HFF-Myc (cell line): ENCODE measurements at regions not wholly inside any gene's neighbourhood (a gene's known extent, or its start where the extent isn't known, plus 50 kb on each side); places are given as distances from the start of the nearest gene placed in this dataset.
A peak's percentile ranks its signal among the peaks of the same experiment; 100 is the strongest.

Experiments
- DNase-seq: peaks from one replicate; pipeline ENCODE4 v3.0.0-alpha.2; 2011; ENCODE audit warnings: low read depth; ENCODE audit errors: extremely low read depth
- H3K4me3 ChIP-seq: replicated peaks from 2 replicates; pipeline ENCODE4 v1.5.1; 2011; ENCODE audit warnings: low read depth, mild to moderate bottlenecking, control low read depth, low read length
- CTCF ChIP-seq: IDR thresholded peaks from 2 replicates; pipeline ENCODE4 v1.5.1; 2012; ENCODE audit warnings: mild to moderate bottlenecking, low read depth, low read length, control low read depth; ENCODE audit errors: missing control alignments

GRCh38 chr9:78954286-78954685 is 617.5 kb upstream of the TLE4 start:
- no peak overlapping the region for H3K4me3 ChIP-seq
- TF ChIP-seq CTCF = no peak
- DNase-seq = no peak

GRCh38 chr9:78958892-78959291 is 612.9 kb upstream of the TLE4 start:
- H3K4me3 ChIP-seq = no peak overlapping the region
- DNase-seq = no peak
- peak; percentile 13 for TF ChIP-seq CTCF

- DNase-seq = no peak
- no peak overlapping the region for H3K4me3 ChIP-seq
- no peak for TF ChIP-seq CTCF
Measured at GRCh38 chr9:78962156-78962555, 609.6 kb upstream of the TLE4 start.

DNA sequence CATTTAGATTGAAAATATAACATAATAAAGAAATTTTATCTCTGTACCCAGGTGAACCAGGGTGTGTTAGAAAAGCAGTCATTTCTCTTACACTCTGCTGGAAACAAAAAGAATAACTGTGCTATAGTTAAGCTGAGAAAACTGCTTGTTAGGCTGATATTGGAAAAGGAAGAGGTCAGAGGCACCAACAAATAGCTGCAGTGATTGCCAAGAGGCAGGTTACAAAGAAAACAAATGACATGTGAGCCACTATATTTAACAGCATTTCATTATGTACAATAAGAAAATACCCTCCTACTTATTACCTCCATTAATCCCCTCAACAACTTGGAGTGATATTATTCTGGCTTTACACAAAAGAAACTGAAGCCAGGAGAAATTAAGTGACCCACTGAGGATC is 607.9 kb upstream of the TLE4 start:
- H3K4me3 ChIP-seq = no peak overlapping the region
- no peak for DNase-seq
- TF ChIP-seq CTCF = no peak

- no peak overlapping the region for H3K4me3 ChIP-seq
- DNase-seq = no peak
- TF ChIP-seq CTCF = no peak
Measured at GRCh38 chr9:78967596-78968217, 604.1 kb upstream of the TLE4 start.

GRCh38 chr9:78970375-78970774 is 601.4 kb upstream of the TLE4 start:
- no peak overlapping the region for H3K4me3 ChIP-seq
- DNase-seq = no peak
- no peak for TF ChIP-seq CTCF

GRCh38 chr9:78971540-78971939 is 600.2 kb upstream of the TLE4 start:
- no peak for DNase-seq
- no peak overlapping the region for H3K4me3 ChIP-seq
- no peak for TF ChIP-seq CTCF
